GM21737 (cell line): ENCODE measurements at regions not wholly inside any gene's neighbourhood (a gene's known extent, or its start where the extent isn't known, plus 50 kb on each side); places are given as distances from the start of the nearest gene placed in this dataset.

Experiments used
- ATAC-seq: cut with Tn5 transposase; IDR thresholded peaks from one replicate; pipeline ENCODE4 v1.9.1; 2021; ENCODE audit warnings: mild to moderate bottlenecking, moderate library complexity; ENCODE audit not compliant: unreplicated experiment

- no peak for ATAC-seq
These were observed 78.7 kb upstream of the C11orf87 start for GRCh38 chr11:109343242-109343641.

- ATAC-seq, result no peak
These were observed 74.7 kb upstream of the C11orf87 start for GRCh38 chr11:109347304-109347703.

DNA sequence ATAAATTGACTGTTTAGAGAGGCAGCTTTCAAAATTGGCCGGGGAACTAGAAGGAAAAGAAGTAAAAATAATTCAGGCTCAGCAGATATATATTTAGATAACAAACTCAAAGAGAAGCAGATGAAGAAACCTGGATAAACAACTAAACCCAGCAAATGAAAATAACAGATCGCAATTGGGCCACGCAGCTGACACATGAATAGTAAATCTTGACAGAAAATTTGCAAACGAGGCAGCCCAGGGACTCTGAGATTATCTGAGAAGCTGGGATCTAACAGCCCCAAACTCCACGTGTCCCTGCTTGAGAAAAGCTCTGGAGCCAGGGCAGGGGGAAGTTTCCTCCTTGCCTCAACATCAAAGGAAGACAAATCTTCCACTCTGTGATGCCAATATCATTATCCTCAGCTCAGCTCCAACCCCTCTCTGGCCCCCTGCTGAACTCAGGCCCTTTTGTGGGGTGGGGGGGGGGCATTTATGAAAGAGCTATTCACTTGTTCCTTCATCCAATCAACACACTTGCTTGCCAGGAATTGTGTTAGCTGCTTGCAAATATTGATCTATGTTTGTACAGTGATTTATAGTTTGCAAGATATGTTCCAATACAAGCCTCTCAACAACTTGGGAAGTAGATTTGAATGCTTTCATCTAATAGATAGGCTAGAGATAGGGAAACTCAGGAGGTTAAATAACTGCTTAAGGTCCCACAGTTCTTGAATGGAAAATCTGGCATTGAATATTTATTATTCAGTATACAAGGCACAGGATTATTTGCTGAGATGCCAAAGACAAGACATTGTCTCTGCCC is 72.5 kb upstream of the C11orf87 start:
- ATAC-seq, result no peak

- no peak for ATAC-seq
These were observed 71.9 kb upstream of the C11orf87 start for GRCh38 chr11:109350091-109350490.

DNA sequence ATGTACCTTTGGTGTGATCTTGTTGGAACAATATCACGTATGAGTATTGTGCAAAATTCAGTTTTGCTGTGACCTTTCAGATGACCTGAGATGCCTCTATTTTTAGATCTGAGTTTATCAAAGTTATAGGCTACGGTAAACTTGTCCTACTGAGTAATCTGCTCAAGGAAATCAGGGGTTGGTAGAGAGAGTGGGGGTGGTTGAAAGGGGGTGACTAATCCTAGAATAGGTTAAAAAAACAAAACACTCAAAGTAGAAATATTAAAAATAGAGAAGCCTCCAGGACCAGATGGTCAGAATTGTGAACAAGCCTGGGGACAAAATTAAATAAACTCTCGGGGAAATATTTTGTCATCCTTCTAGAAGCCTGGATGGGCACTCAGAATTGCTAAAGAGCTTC is 59.9 kb upstream of the C11orf87 start:
- no peak for ATAC-seq

- no peak for ATAC-seq
These were observed 58.3 kb upstream of the C11orf87 start for GRCh38 chr11:109363682-109364081.

- no peak for ATAC-seq
These were observed 57.1 kb upstream of the C11orf87 start for GRCh38 chr11:109364851-109365250.

- ATAC-seq, result no peak
These were observed 50.4 kb upstream of the C11orf87 start for GRCh38 chr11:109371444-109372176.
